Lung (tissue), 11 donors: ENCODE measurements at regions not wholly inside any gene's neighbourhood (a gene's known extent, or its start where the extent isn't known, plus 50 kb on each side); places are given as distances from the start of the nearest gene placed in this dataset.

ENCODE experiments used
- ATAC-seq: fragments of 200-7000 bp; cut with Tn5 transposase; one replicate; pipeline ENCODE4 v1.9.1; 2020; ENCODE audit warnings: moderate number of reproducible peaks; ENCODE audit not compliant: insufficient read depth, low FRiP score
- DNase-seq, 3 donors: peaks; one replicate each; pipeline ENCODE4 v3.0.0-alpha.2; 2013 to 2017
- H3K27ac ChIP-seq, 2 donors: one replicate each; pipeline ENCODE4 v1.5.1; 2013; ENCODE audit warnings: mild to moderate bottlenecking in 2 of 2, moderate library complexity in 2 of 2, control low read depth in 1 of 2, inconsistent platforms in 1 of 2, low read depth in 1 of 2, low read length in 1 of 2
- H3K27me3 ChIP-seq, 3 donors: one replicate each; pipeline ENCODE4 v1.5.1; 2013; ENCODE audit warnings: low read length in 2 of 3; ENCODE audit not compliant: control insufficient read depth in 3 of 3, insufficient read depth in 3 of 3
- H3K36me3 ChIP-seq, 4 donors: one replicate each; pipeline ENCODE4 v1.5.1; 2013; ENCODE audit warnings: low read length in 4 of 4, mild to moderate bottlenecking in 1 of 4, moderate library complexity in 1 of 4; ENCODE audit not compliant: control insufficient read depth in 4 of 4, insufficient read depth in 4 of 4
- H3K4me1 ChIP-seq, 5 donors: one replicate each; pipeline ENCODE4 v1.5.1; 2013; ENCODE audit warnings: low read length in 5 of 5, mild to moderate bottlenecking in 2 of 5, moderate library complexity in 1 of 5; ENCODE audit not compliant: control insufficient read depth in 5 of 5, insufficient read depth in 5 of 5
- H3K4me3 ChIP-seq: one replicate; pipeline ENCODE4 v1.5.1; 2013; ENCODE audit warnings: mild to moderate bottlenecking, control low read depth, moderate library complexity
- H3K9ac ChIP-seq, 2 donors: one replicate each; pipeline ENCODE4 v1.5.1; 2013; ENCODE audit warnings: low read length in 2 of 2, control low read depth in 1 of 2; ENCODE audit not compliant: insufficient read depth in 1 of 2
- H3K9me3 ChIP-seq, 4 donors: one replicate each; pipeline ENCODE4 v1.5.1; 2013; ENCODE audit warnings: low read length in 3 of 4, mild to moderate bottlenecking in 1 of 4, moderate library complexity in 1 of 4; ENCODE audit not compliant: control insufficient read depth in 4 of 4, insufficient read depth in 3 of 4
- CTCF ChIP-seq: IDR thresholded peaks from 2 replicates; pipeline ENCODE4 v1.5.1; 2012; ENCODE audit warnings: mild to moderate bottlenecking; ENCODE audit errors: control extremely low read depth, extremely low read depth
- WGBS, 2 donors: extraction: QIAGEN DNeasy Blood & Tissue Kit; methylation state at CpG; one replicate each; pipeline ENCODE4 v1.1.7; 2013; 5-methylcytosine and 5-hydroxymethylcytosine counted together
- donor health status: control.
- donor health status: control.
- donor health status: Bipolar disorder and iron deficiency.
- donor health status: healthy.
- donor health status: DM: yes; HTN: yes; CAD: no.

DNA sequence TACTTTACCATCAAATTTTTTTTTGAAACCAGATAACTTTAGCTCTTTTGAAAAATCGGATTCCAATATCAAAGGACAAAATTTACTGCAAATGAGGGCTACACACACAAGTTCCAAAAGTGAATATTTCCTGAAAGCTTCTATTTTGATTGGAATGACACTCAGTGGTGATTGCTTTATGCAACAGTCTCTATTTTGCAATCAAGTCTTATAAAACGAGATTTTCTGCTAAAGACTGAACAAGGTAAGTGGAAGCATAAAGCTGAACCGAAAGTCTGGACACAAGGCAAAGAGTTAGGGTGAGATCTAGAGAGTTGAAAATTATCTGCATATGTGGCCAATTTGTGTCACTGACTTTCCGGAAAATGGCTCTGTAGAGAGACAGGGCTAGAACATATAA is 145.0 kb upstream of the OSR1 start:
- no peak for TF ChIP-seq CTCF
- 82 to 86% methylated on average over 4 of the region's 4 CpGs for WGBS, 2 donors
- ATAC-seq, result no peak
- no peak overlapping the region for H3K9ac ChIP-seq
- H3K36me3 ChIP-seq, result no peaks in the 10 kb centered on the region
- DNase-seq, result no peak
- no peaks in the 10 kb centered on the region for H3K9me3 ChIP-seq
- H3K4me3 ChIP-seq, result no peak overlapping the region
- H3K27me3 ChIP-seq, result peaks cover 0 to 3% (median 0%) of the 10 kb centered on the region in 3 donors
- H3K4me1 ChIP-seq, result peaks cover 0 to 17% (median 0%) of the 10 kb centered on the region in 5 donors
- no peak overlapping the region for H3K27ac ChIP-seq

- Histone ChIP-seq H3K9ac (no peak overlapping the region), H3K4me1 (peaks cover 0 to 19% (median 0%) of the 10 kb centered on the region in 5 donors), H3K9me3 (no peaks in the 10 kb centered on the region), H3K36me3 (no peaks in the 10 kb centered on the region), H3K27ac (no peak overlapping the region), H3K4me3 (no peak overlapping the region), H3K27me3 (peaks cover 0 to 3% (median 0%) of the 10 kb centered on the region in 3 donors)
- ATAC-seq (no peak), DNase-seq (no peak)
- TF ChIP-seq CTCF, result no peak
Measured at GRCh38 chr2:19500126-19500525, 141.7 kb upstream of the OSR1 start.

DNA sequence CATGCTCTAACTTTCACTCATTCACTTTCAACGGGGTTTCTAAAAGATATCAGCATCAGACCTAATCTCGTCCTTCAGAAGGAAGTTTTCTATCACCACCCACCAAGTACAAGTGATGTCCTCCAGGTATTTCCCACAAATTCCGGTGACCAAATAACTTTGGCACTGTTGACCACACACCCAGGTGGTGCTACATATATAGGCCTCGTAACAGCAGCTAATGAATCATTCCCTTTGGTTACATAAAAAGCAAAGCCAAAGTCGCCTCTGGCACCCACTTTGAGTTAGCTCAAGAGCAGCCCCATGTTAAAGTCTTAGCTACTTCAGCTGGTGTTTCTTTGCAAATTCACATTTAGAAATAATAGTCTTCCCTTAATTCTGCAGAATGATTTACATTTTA is 138.2 kb upstream of the OSR1 start:
- 79 to 92% methylated on average over 5 of the region's 5 CpGs for WGBS, 2 donors
- Histone ChIP-seq H3K27me3 (peaks cover 0 to 3% (median 0%) of the 10 kb centered on the region in 3 donors), H3K4me1 (peaks cover 0 to 7% (median 0%) of the 10 kb centered on the region in 5 donors), H3K27ac (no peak overlapping the region), H3K4me3 (no peak overlapping the region), H3K36me3 (no peaks in the 10 kb centered on the region), H3K9me3 (no peaks in the 10 kb centered on the region), H3K9ac (no peak overlapping the region)
- no peak for TF ChIP-seq CTCF
- ATAC-seq (no peak), DNase-seq (no peak)

DNA sequence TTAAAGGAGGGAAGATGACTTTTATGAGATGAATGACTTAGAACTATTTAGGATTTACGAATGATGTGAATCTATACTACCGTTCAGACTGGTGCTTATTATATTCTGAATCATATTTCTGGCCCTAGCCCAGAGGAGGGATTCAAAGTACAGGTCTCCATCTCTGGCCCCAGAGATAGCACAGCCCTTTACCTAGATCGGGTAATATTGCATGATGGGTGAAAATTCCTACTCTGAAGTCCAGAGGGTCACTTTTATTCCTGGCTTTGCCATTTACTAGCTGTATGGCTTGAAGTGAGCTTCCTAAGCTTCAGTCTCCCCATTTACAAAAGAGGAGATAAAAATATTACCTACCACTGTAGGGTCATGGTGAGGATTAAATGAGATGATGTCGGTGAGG is 135.8 kb upstream of the OSR1 start:
- no peak overlapping the region for H3K4me3 ChIP-seq
- WGBS, 2 donors, result 80 to 86% methylated on average over 4 of the region's 4 CpGs
- no peaks in the 10 kb centered on the region for H3K9me3 ChIP-seq
- H3K36me3 ChIP-seq, result no peaks in the 10 kb centered on the region
- no peak overlapping the region for H3K9ac ChIP-seq
- ATAC-seq, result no peak
- DNase-seq, result no peak
- no peak overlapping the region for H3K27ac ChIP-seq
- H3K4me1 ChIP-seq, result peaks cover 0 to 18% (median 4%) of the 10 kb centered on the region in 5 donors
- TF ChIP-seq CTCF, result no peak
- no peaks in the 10 kb centered on the region for H3K27me3 ChIP-seq
